Thyroid gland (tissue), 4 donors: ENCODE measurements at regions not wholly inside any gene's neighbourhood (a gene's known extent, or its start where the extent isn't known, plus 50 kb on each side); places are given as distances from the start of the nearest gene placed in this dataset.
"Not testable (repeated sequence)": the region's sequence is repeated elsewhere in the genome, so short reads cannot be mapped to it uniquely, and the experiment has no call there.

Source experiments
- DNase-seq, 2 donors: peaks; one replicate each; pipeline ENCODE4 v3.0.0-alpha.2; 2019
- H3K27ac ChIP-seq, 3 donors: fragments of 200-600 bp; sonication (generic); 1 replicate in 2 of 3; 2 replicates in 1 of 3; pipeline ENCODE4 v1.5.1; 2016 to 2019; ENCODE audit warnings: mild to moderate bottlenecking in 1 of 3, moderate library complexity in 1 of 3
- H3K27me3 ChIP-seq: fragments of 200-600 bp; sonication (generic); one replicate; pipeline ENCODE4 v1.5.1; 2019
- H3K36me3 ChIP-seq, 2 donors: fragments of 200-600 bp; sonication (generic); one replicate each; pipeline ENCODE4 v1.5.1; 2016 to 2019
- H3K4me1 ChIP-seq, 2 donors: fragments of 200-600 bp; sonication (generic); one replicate each; pipeline ENCODE4 v1.5.1; 2017 to 2019
- H3K4me3 ChIP-seq, 3 donors: fragments of 200-600 bp; sonication (generic); replicated peaks in 1 of 3; 1 replicate in 2 of 3; 2 replicates in 1 of 3; pipeline ENCODE4 v1.5.1; 2016; ENCODE audit warnings: mild to moderate bottlenecking in 1 of 3
- H3K9me3 ChIP-seq: fragments of 200-600 bp; sonication (generic); one replicate; pipeline ENCODE4 v1.5.1; 2017
- CTCF ChIP-seq, 6 experiments: fragments of 200-600 bp in 3 of 6; fragments of 450-650 bp in 3 of 6; sonication (generic) in 3 of 6; IDR thresholded peaks; one replicate each; pipeline ENCODE4 v1.5.1; 2016 to 2019; ENCODE audit warnings: antibody characterized with exemption in 6 of 6, mild to moderate bottlenecking in 2 of 6, inconsistent platforms in 1 of 6, moderate library complexity in 1 of 6
- POLR2A ChIP-seq, 2 donors: fragments of 450-650 bp; IDR thresholded peaks; one replicate each; pipeline ENCODE4 v1.6.1; 2017; ENCODE audit warnings: antibody characterized with exemption in 2 of 2, mild to moderate bottlenecking in 2 of 2, moderate library complexity in 1 of 2
- WGBS, 2 donors: methylation state at CpG; one replicate each; pipeline ENCODE4 v1.1.5; 2017; 5-methylcytosine and 5-hydroxymethylcytosine counted together
- intact Hi-C: fragments of 100-400 bp; cut with DNase I; formaldehyde crosslinking; loops from one replicate; pipeline ENCODE4 v1.15.1; 2023

DNA sequence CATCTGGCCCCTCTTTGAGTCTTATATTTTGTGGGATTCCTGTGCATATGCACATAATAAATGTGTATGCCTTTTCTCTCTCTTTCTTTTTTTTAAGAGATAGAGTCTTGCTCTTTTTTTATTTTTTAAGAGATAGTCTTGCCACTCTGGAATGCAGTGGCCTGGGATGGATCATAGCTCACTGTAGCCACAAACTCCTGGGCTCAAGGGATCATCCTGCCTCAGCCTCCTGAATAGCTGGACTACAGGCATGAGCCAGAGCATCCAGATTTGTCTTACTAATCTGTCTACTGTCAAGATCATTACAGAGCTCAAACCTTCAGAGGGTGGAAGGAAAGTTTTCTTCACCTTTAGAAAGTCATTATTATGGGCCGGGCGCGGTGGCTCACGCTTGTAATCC lies 342.2 kb upstream of the LRRTM4 start:
- WGBS, 2 donors: 95 to 99% methylated on average over 4 of the region's 4 CpGs
- no peak for TF ChIP-seq POLR2A (IDR thresholded peaks at IDR 0.05)
- no peak for TF ChIP-seq CTCF (IDR thresholded peaks at IDR 0.05)
- no peak overlapping the region for H3K27ac ChIP-seq
- H3K36me3 ChIP-seq: no peaks in the 10 kb centered on the region
- no peaks in the 10 kb centered on the region for H3K27me3 ChIP-seq
- H3K4me1 ChIP-seq: no peaks in the 10 kb centered on the region
- no peak for DNase-seq
- intact Hi-C loops: no loop called here
- H3K9me3 ChIP-seq: no peaks in the 10 kb centered on the region
- no peak overlapping the region for H3K4me3 ChIP-seq

GRCh38 chr2:77866661-77867060 lies 344.5 kb upstream of the LRRTM4 start:
- H3K27me3 ChIP-seq: no peaks in the 10 kb centered on the region
- no peaks in the 10 kb centered on the region for H3K9me3 ChIP-seq
- H3K36me3 ChIP-seq: no peaks in the 10 kb centered on the region
- TF ChIP-seq POLR2A (IDR thresholded peaks at IDR 0.05): no peak
- TF ChIP-seq CTCF (IDR thresholded peaks at IDR 0.05): no peak
- H3K4me1 ChIP-seq: no peaks in the 10 kb centered on the region
- DNase-seq: no peak
- H3K27ac ChIP-seq: no peak overlapping the region
- intact Hi-C loops: no loop called here
- no peak overlapping the region for H3K4me3 ChIP-seq
- WGBS, 2 donors: 45 to 48% methylated on average over 3 of the region's 3 CpGs

DNA sequence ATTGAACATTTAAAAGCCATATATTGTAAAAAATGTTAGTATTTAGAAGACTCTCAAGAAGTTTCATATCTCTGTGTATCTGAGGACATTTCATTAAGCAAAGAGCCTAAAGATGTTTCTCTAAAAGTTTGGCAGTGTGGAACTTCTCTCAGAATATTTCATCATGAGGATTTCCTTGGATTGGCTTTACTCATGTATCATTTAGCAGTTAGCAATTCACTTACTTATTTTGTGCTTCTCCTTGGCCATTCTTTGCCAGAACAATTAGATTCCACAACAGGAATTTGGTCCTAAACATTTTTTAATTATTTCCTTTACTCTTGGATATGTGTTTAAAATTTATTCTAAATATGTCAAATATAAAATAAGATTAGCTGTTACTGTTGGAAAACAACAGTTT lies 345.0 kb upstream of the LRRTM4 start:
- H3K36me3 ChIP-seq: no peaks in the 10 kb centered on the region
- no peak overlapping the region for H3K27ac ChIP-seq
- H3K9me3 ChIP-seq: no peaks in the 10 kb centered on the region
- TF ChIP-seq POLR2A (IDR thresholded peaks at IDR 0.05) (no peak), CTCF (IDR thresholded peaks at IDR 0.05) (no peak)
- no peaks in the 10 kb centered on the region for H3K27me3 ChIP-seq
- no peak overlapping the region for H3K4me3 ChIP-seq
- intact Hi-C loops: no loop called here
- H3K4me1 ChIP-seq: no peaks in the 10 kb centered on the region
- no peak for DNase-seq

DNA sequence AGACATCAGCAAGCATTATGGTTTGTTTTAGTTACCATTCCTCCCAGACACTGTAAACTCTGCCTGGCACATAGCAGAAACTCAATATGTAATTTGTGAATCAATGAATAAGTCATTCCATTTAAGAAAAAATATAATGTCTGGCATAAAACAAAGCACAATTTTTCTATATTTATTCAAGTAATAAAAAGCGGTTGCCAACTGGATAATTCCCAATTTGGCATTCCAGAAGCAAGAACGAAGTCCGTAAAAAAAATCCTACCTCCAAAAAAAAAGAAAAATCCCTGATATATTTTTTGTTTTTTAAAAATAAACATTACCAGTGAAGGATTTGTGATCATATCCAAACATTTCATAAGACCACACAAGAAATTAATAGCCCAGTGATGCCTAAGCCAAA lies 351.3 kb upstream of the LRRTM4 start:
- H3K36me3 ChIP-seq: no peaks in the 10 kb centered on the region
- no peak overlapping the region for H3K27ac ChIP-seq
- H3K9me3 ChIP-seq: no peaks in the 10 kb centered on the region
- no peaks in the 10 kb centered on the region for H3K27me3 ChIP-seq
- H3K4me1 ChIP-seq: no peaks in the 10 kb centered on the region
- no peak for DNase-seq
- intact Hi-C loops: no loop called here
- TF ChIP-seq POLR2A (IDR thresholded peaks at IDR 0.05): no peak
- no peak for TF ChIP-seq CTCF (IDR thresholded peaks at IDR 0.05)
- 76 to 80% methylated on average over 3 of the region's 3 CpGs for WGBS, 2 donors
- no peak overlapping the region for H3K4me3 ChIP-seq

- H3K9me3 ChIP-seq, DNase-seq, H3K27ac ChIP-seq, H3K4me3 ChIP-seq, intact Hi-C loops, H3K4me1 ChIP-seq, H3K36me3 ChIP-seq, H3K27me3 ChIP-seq: not testable (repeated sequence)
- WGBS, 2 donors: 89 to 93% methylated on average over 6 of the region's 6 CpGs
Measured at GRCh38 chr2:77900211-77900610, 378.0 kb upstream of the LRRTM4 start.

DNA sequence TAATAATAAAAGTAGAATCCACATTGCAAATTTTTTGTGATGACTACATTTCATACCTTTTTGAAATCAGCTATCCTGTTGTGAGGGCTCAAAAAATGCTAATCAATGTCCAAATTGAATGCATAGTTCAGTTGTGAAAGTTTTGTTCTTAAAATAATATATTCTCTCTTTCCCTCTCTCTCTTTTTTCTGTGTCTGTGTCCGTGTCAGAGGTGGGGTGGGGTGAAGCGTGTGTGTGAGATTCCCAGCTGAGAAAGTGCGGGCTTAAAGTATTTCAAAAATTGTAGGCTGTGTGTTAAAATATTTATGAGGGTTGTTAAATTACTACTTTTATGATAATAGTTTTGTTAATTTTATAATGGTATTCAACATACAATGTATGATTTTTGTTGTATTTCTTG lies 388.0 kb upstream of the LRRTM4 start:
- Histone ChIP-seq H3K4me1 (no peaks in the 10 kb centered on the region), H3K27ac (no peak overlapping the region), H3K9me3 (no peaks in the 10 kb centered on the region), H3K4me3 (no peak overlapping the region), H3K27me3 (no peaks in the 10 kb centered on the region), H3K36me3 (no peaks in the 10 kb centered on the region)
- 85 to 87% methylated on average over 3 of the region's 3 CpGs for WGBS, 2 donors
- intact Hi-C loops: no loop called here
- TF ChIP-seq CTCF (IDR thresholded peaks at IDR 0.05) (no peak), POLR2A (IDR thresholded peaks at IDR 0.05) (no peak)
- no peak for DNase-seq
